ENCODE measurements at regions not wholly inside any gene's neighbourhood (a gene's known extent, or its start where the extent isn't known, plus 50 kb on each side); places are given as distances from the start of the nearest gene placed in this dataset.

DNA sequence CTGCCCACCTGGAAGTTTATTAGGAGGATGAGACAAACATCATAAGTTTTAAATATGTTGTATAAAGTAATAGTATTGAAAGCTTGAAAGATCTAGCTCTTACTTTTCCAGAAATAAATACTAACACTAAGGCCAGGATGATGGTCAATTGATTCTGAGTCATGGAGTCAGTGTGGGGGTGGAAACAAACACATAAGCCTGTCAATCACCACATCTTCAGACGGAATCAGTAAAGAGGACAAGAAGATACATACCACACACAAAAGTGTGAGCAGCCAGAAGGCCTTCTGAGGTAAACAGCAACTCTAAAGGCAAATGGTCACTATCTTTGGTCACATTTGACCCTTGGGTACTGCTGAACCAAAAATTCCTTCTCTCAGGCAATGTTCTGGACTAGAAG, 365.0 kb upstream of the RASGEF1B start:
- Mint-ChIP-seq H3K4me1 (no peaks in the 10 kb centered on the region), H3K4me3 (no peak overlapping the region), H3K9me3 (peaks cover 0 to 2% (median 0%) of the 10 kb centered on the region in 7 donors), H3K27ac (no peak overlapping the region), H3K36me3 (no peaks in the 10 kb centered on the region), H3K27me3 (ENCODE audit: low read depth in 3 of 3) (peaks cover 2% of the 10 kb centered on the region in 3 donors)
- H3K9ac ChIP-seq (ENCODE audit: insufficient read depth, low read length, poor library complexity, severe bottlenecking): no peak overlapping the region
- H3K27me3 ChIP-seq (ENCODE audit: control insufficient read depth in 2 of 2, insufficient read depth in 2 of 2, low read length in 2 of 2): no peaks in the 10 kb centered on the region
- WGBS (ENCODE audit: insufficient coverage): no CpG with 5 or more reads among the region's 1 CpG
- no peaks in the 10 kb centered on the region for H3K9me3 ChIP-seq (replicated peaks in 1 of 2; ENCODE audit: control insufficient read depth in 1 of 2, insufficient read depth in 1 of 2, low read length in 2 of 2)
- no peaks in the 10 kb centered on the region for H3K79me2 ChIP-seq (ENCODE audit: insufficient read depth, low read length)
- no peak overlapping the region for H3K4me3 ChIP-seq (replicated peaks in 1 of 3; ENCODE audit: low read depth in 2 of 3, low read length in 3 of 3)
- H4K20me1 ChIP-seq (ENCODE audit: insufficient read depth, low read length): no peaks in the 10 kb centered on the region
- no peak overlapping the region for H3K27ac ChIP-seq (ENCODE audit: low read depth in 1 of 2, low read length in 2 of 2)
- intact Hi-C loops (cut with micrococcal nuclease): no loop called here
- H3K4me2 ChIP-seq (replicated peaks; ENCODE audit: extremely low read depth, low read length, poor library complexity, severe bottlenecking): no peak overlapping the region
- H3K36me3 ChIP-seq (replicated peaks in 1 of 2; ENCODE audit: control insufficient read depth in 1 of 2, insufficient read depth in 2 of 2, low read length in 2 of 2): no peaks in the 10 kb centered on the region
- H3K4me1 ChIP-seq (ENCODE audit: control insufficient read depth in 1 of 2, insufficient read depth in 2 of 2, low read length in 2 of 2): no peaks in the 10 kb centered on the region
- H2AFZ ChIP-seq (ENCODE audit: insufficient read depth, low read depth, low read length, poor library complexity, severe bottlenecking): no peak overlapping the region
- DNase-seq: no peak
- TF ChIP-seq, protein P1, sequence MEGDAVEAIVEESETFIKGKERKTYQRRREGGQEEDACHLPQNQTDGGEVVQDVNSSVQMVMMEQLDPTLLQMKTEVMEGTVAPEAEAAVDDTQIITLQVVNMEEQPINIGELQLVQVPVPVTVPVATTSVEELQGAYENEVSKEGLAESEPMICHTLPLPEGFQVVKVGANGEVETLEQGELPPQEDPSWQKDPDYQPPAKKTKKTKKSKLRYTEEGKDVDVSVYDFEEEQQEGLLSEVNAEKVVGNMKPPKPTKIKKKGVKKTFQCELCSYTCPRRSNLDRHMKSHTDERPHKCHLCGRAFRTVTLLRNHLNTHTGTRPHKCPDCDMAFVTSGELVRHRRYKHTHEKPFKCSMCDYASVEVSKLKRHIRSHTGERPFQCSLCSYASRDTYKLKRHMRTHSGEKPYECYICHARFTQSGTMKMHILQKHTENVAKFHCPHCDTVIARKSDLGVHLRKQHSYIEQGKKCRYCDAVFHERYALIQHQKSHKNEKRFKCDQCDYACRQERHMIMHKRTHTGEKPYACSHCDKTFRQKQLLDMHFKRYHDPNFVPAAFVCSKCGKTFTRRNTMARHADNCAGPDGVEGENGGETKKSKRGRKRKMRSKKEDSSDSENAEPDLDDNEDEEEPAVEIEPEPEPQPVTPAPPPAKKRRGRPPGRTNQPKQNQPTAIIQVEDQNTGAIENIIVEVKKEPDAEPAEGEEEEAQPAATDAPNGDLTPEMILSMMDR (IDR thresholded peaks at IDR 0.05): no peak

DNA sequence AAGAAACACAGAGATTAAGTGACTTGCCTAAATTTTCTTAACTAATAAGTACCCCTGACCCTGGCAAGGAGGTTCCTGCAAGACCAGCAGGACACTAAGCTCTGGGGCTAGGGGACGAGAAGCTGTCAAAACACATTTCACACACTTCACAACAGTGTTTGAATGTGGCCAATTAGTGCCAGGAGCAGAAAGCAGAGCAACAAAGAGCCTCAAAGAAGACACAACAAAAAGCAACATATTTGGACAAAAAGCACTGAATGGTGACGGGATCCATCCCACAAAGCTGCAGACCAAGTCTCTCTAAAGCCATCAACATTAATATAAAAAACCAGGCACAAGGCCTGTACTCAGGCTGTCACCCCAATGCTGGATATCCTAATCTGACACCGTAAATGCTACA, 361.9 kb upstream of the RASGEF1B start:
- H3K9ac ChIP-seq (ENCODE audit: insufficient read depth, low read length, poor library complexity, severe bottlenecking): no peak overlapping the region
- H3K4me1 ChIP-seq (ENCODE audit: control insufficient read depth in 1 of 2, insufficient read depth in 2 of 2, low read length in 2 of 2): no peaks in the 10 kb centered on the region
- H2AFZ ChIP-seq (ENCODE audit: insufficient read depth, low read depth, low read length, poor library complexity, severe bottlenecking): no peak overlapping the region
- intact Hi-C loops (cut with micrococcal nuclease): no loop called here
- peaks cover 0 to 2% (median 2%) of the 10 kb centered on the region in 3 donors for H3K27me3 Mint-ChIP-seq (ENCODE audit: low read depth in 3 of 3)
- no peaks in the 10 kb centered on the region for H3K9me3 ChIP-seq (replicated peaks in 1 of 2; ENCODE audit: control insufficient read depth in 1 of 2, insufficient read depth in 1 of 2, low read length in 2 of 2)
- H3K36me3 ChIP-seq (replicated peaks in 1 of 2; ENCODE audit: control insufficient read depth in 1 of 2, insufficient read depth in 2 of 2, low read length in 2 of 2): no peaks in the 10 kb centered on the region
- no peaks in the 10 kb centered on the region for H3K79me2 ChIP-seq (ENCODE audit: insufficient read depth, low read length)
- no peak overlapping the region for H3K4me2 ChIP-seq (replicated peaks; ENCODE audit: extremely low read depth, low read length, poor library complexity, severe bottlenecking)
- no peak overlapping the region for H3K4me3 ChIP-seq (replicated peaks in 1 of 3; ENCODE audit: low read depth in 2 of 3, low read length in 3 of 3)
- no peak overlapping the region for H3K4me3 Mint-ChIP-seq
- no peaks in the 10 kb centered on the region for H3K4me1 Mint-ChIP-seq
- H3K27me3 ChIP-seq (ENCODE audit: control insufficient read depth in 2 of 2, insufficient read depth in 2 of 2, low read length in 2 of 2): no peaks in the 10 kb centered on the region
- no peak overlapping the region for H3K27ac ChIP-seq (ENCODE audit: low read depth in 1 of 2, low read length in 2 of 2)
- WGBS (ENCODE audit: insufficient coverage): no CpG with 5 or more reads among the region's 3 CpGs
- no peak for DNase-seq
- peaks cover 0 to 2% (median 0%) of the 10 kb centered on the region in 7 donors for H3K9me3 Mint-ChIP-seq
- TF ChIP-seq, protein P1 (IDR thresholded peaks at IDR 0.05): no peak
- H4K20me1 ChIP-seq (ENCODE audit: insufficient read depth, low read length): no peaks in the 10 kb centered on the region
- H3K36me3 Mint-ChIP-seq: no peaks in the 10 kb centered on the region
- H3K27ac Mint-ChIP-seq: no peak overlapping the region

All from CD14-positive monocyte (primary cell).